HT1080 (cell line): ENCODE measurements at regions not wholly inside any gene's neighbourhood (a gene's known extent, or its start where the extent isn't known, plus 50 kb on each side); places are given as distances from the start of the nearest gene placed in this dataset.

Experiments used
- DNase-seq: peaks from one replicate; pipeline ENCODE4 v3.0.0-alpha.2; 2015; ENCODE audit warnings: low read depth

DNA sequence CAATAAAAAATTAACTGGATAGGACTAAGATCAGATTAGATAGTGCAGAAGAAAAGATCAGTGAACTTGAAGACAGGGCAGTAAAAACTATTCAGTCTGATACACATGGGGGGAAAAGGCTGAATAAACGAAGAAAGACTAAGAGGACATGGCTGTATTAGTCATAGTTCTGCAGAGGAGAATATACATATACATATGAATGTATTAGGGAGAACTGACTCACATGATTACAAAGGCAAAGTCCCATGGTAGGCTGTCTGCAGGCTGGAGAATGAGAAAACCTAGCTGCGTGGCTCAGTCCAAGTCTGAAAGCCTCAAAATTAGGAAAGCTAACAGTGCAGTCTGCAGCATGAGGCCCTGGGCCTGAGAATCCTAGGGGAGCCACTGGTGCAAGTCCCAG lies 98.2 kb upstream of the GNAO1 start:
- DNase-seq: no peak

DNA sequence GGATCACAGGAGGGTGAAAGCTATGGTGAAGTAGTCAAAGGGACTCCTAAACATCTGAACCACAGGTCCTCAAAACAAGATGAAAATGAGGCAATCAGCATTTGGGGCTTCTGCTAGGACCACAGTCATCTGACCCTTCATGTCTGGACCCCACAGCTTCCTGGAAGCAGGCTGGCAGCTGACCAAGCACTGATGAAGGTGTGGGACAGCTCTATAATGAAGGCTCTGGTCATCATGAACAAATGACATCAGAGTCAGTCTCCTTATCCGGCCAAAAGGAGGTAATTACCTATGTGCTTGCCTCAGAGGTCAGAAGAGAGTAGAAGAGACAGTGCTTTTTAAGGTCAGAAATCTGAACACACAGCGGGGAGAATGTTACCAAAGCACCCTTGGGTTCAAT lies 101.2 kb upstream of the GNAO1 start:
- no peak for DNase-seq

DNA sequence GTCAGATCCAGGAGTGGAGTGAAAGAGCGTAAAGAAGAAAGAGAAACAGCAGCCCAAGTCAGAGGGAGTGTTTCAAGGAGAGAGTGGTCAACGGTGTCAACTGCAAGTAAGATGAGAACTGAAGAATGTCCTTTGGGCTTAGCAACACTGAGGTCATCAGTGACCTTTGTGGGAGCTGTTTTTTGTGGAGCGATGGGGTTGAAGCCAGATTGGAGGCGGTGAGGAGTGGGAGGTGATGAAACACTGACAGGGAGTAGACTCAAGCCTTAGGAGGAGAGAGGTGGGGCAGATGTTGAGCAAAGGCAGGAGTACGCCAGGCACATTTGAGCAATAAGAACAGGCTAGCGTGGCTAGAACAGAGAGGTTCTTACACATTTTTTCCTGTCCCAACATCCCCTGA lies 103.7 kb upstream of the GNAO1 start:
- no peak for DNase-seq

DNA sequence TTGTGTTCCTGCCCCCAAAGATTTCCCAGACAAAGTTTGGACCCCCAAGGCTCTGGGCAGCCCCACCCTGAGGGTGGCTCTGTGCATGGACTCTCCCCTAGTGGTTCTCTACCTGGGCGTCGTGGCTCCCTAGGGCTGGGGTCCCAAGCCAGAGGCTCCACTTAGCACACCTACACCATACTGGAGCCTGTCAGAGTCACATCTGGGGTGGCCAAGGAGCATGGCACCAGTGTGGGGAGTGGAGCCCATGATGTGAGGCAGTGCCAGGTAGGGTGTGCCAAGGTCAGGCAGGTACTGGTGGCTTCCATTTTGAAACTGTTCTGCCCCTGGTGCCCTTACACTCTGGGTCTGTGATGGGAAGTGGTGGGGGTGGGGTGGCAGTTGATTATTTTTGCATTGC lies 109.9 kb upstream of the GNAO1 start:
- no peak for DNase-seq

- no peak for DNase-seq
These were observed 115.4 kb upstream of the GNAO1 start for GRCh38 chr16:56075732-56076388.

DNA sequence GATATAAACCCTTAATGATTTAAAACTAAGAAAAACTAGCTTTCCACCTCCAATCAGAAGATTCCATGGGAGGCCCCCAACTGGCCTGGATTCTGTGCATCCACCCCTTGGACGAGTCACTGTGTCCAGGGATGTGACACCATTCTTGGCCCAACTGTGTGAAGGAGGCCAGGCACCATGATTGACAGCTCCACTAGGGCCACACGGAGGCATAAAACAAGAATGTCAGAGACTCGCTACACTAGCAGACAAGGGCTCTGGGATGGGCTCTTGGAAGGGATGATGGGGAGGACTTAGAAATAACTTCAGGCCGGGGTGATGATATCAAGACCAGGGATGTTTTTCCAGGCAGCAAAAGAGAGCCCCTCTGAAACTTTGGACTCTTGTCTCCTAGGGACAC lies 117.8 kb upstream of the GNAO1 start:
- no peak for DNase-seq

- DNase-seq: no peak
These were observed 119.2 kb upstream of the GNAO1 start for GRCh38 chr16:56072096-56072495.

- no peak for DNase-seq
These were observed 122.5 kb upstream of the GNAO1 start for GRCh38 chr16:56068816-56069215.

GRCh38 chr16:56068314-56068713 lies 123.0 kb upstream of the GNAO1 start:
- no peak for DNase-seq

GRCh38 chr16:56067406-56067805 lies 123.9 kb upstream of the GNAO1 start:
- DNase-seq: no peak

DNA sequence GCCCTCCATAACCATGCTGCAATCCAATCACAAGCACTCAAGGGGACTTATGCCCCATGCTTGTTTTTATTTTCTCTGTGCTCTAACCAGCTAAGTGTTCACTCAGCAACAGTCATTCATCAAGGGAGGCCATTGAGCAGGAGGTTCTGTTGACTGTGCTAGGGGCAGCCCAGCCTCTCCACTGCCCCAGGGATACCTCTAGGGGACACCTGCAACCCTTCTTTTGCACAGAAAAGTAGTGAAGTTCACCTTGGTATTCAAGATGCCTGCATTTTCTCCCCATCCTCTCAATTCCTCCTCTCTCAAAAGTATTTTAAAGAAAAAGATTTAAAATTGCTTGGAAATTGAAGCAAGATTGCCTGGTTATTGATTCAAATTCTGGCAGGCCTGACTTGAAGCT lies 124.7 kb upstream of the GNAO1 start:
- DNase-seq: no peak

DNA sequence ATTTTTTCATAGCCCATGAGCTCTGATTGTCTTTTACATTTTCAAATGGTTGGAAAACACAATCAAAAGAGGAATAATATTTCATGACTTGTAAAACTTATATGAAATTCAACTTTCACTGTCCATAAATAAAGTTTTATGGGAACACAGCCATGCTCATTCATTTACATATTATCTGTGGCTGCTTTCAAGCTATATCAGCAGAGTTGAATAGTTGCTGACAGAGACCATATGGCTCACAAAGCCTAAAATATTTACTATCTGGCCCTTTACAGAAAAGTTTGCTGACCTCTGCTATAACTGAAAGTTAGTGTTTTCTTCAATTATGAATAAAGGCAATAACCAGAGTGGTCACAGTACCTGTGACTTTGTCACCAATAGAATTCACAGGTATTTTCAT lies 128.2 kb upstream of the GNAO1 start:
- no peak for DNase-seq

- no peak for DNase-seq
These were observed 134.1 kb upstream of the GNAO1 start for GRCh38 chr16:56057151-56057550.

GRCh38 chr16:56050916-56051315 lies 140.4 kb upstream of the GNAO1 start:
- no peak for DNase-seq

DNA sequence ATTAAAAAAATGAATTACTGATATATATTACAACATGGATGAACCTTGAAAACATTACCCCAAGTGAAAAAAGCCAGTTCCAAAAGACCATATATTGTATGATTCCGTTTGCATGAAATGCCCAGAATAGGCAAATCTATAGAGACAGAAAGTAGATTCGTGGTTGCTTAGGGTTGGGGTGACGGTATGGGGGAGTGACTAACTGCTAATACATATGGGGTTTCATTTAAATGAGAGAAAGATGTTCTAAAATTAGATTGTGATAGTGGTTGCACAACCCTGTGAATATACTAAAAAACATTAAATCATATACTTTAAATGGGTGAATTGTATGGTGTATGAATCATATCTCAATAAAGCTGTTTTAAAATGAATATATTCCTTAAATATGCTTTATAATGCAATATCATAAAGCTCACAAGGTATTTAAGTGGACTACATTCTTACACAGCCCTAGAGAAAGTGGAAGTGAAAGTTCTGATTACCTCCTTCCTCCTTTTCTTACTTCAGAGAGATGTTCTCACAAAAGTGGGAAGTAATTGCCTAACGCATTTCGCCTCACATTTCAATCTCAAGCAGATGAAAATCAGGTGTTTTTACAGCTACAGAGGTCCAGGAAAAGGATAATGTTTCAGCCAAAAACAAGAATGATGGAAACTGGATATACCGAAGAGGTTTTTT lies 142.7 kb upstream of the GNAO1 start:
- no peak for DNase-seq

DNA sequence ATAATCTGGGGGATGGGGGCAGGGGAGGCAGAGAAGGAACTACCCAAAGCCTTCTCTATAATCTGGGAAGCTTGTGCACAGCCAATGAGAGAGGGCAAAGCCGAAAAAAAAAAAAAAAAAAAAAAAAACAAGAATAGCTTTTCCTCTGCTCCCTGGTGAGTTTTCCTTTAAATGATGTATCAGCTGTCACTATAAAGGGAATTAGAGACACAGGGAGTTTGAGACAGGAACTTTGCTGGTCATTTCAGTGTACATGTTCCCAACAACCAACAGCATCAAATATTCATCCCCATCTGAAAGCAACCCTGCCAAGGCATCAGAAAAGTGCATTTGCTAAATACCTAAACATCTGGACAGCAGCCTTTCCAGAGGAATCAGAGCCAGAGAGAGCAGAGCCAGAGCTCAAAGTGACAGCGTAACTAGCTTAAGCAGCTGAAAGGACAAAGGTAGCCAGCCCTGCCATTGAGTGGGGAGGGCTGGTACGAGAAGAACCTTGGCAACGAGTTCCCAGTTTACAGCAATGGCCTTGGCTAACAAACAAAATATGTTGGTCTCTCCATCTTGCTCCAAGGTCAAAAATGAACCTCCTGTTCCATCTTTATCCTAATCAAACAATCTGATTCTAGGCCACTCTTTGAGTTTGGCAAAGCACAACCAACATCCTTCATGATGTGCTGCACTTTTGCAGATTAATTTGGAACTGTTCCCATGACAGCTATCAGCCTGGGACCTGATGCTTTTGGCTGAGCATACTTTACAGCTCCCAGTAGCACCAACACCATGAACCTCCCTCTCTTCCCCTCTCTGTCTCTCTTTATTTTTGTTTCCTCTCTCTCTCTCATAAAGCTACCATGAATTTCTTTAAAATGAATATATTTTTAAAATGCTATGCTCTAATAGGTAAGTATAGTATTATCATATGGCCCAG lies 143.7 kb upstream of the GNAO1 start:
- DNase-seq: no peak

GRCh38 chr16:56042416-56042815 lies 148.9 kb upstream of the GNAO1 start:
- DNase-seq: no peak

- no peak for DNase-seq
These were observed 149.6 kb upstream of the GNAO1 start for GRCh38 chr16:56041556-56042140.

GRCh38 chr16:56038564-56039098 lies 152.7 kb upstream of the GNAO1 start:
- DNase-seq: no peak

- DNase-seq: no peak
These were observed 156.9 kb upstream of the CES5A start for GRCh38 chr16:56032072-56032471.

DNA sequence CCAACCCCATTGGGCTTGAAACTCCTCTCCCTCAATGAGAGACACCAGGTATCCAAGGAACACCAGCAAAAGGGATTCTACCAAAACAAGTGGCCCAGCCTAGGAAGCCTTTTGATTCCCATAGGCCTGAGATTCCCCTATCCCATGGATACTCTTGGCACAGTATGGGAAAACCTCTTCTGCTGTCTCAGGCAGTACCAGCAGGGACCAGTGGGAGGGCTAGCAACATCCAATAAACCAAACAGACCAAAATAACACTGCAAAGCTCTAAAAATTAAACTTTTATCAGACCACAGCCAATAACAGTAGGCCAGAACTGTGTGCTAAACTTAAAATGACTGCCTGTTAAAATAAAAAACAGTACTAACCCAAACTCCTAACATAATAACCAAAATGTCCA lies 153.9 kb upstream of the CES5A start:
- DNase-seq: no peak

DNA sequence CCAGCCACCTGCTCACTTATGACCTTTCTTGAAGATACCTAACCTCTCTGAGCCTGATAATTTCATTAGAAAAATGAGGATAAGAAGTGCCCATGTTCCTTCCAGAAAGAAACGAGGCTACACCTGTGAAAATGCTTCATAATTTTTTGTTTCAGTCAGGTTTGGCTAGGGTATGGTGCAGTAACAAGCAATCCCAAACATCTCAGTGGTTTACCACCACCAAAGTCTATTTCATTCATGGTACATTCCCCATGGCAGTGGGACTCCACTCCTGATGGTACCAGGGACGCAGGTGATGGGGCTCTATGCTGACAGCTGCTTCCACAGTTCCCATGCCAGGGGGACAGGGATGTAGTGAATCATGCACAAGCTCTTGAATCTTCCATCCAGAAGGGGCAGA lies 147.6 kb upstream of the CES5A start:
- no peak for DNase-seq
